Activated CD4-positive, alpha-beta T cell treated with anti-CD3 and anti-CD28 coated beads, Interleukin-2, amount 50 U/mL, for 48 hours (primary cell): ENCODE measurements at regions not wholly inside any gene's neighbourhood (a gene's known extent, or its start where the extent isn't known, plus 50 kb on each side); places are given as distances from the start of the nearest gene placed in this dataset.

Experiments used
- DNase-seq, 2 experiments: peaks; one replicate each; pipeline ENCODE4 v3.0.0-alpha.2; 2020

GRCh38 chr5:3312299-3312698 lies 283.3 kb upstream of the IRX1 start:
- no peak for DNase-seq

DNA sequence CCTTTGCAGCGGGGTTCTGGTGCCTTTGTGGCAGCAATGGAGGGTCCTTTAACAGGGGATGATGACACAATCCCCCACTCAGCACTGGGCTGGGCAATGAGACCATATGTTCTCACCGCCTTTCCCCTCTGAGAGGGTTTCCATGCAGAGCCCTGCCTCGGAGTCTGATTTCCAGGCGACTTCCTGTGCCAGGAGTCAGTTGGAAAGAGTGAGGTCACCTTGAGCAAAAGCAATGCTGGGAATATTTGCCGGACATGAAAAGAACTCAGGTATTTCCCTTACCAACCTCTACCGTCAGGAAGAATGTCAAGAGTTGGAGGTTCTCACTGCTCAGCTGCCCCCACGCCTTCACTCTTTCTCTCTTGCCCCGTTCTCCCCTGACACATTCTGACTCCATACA lies 284.2 kb upstream of the IRX1 start:
- DNase-seq = no peak

GRCh38 chr5:3310541-3311261 lies 284.9 kb upstream of the IRX1 start:
- no peak for DNase-seq

DNA sequence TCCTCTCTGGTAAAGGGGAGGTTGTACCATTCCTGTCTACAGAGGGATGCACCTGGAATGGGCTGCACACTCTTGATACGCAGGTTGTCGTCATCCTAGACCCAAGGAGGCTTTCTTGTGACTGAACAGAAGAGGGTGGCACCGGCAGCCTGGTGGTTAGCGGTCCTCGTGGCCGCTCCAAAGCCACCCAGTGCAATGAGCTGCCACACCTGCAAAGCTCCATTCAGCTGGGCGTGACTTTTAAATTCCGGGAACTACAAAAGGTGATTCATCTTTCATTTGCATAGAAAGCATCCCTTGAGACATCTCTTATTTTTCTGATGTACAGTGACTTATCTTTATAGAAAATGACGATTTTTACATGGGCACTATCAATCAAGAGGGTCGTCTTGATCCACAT lies 286.1 kb upstream of the IRX1 start:
- no peak for DNase-seq

DNA sequence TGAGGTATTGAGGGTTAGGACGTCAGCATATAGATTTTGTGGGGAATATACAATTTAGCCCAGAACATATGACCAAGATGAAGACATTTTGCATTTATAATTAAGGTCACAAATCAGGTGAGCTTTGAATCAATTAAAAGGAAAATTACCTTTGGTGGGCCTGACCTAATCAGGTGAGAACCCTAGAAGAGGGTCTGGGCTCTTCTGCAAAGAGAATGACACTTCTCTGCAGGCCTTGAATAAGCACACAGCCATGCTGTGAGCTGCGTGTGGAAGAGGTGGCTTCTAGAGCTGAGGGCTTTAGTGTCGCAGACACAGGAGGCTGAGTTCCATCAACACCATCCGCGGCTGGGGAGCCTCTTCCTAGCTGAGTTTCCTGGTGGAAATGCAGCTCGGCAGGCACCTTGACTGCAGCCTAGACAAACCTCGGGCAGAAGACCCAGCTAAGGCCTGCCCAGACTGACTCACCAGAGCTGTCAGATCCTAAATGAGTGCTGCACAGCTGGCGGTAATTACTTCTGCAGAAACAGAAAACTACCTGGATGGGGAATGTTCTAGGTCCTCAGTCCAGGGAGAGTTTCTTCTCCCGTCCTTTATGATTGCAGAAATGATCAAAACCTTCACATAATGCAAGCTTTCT lies 287.5 kb upstream of the IRX1 start:
- DNase-seq = no peak

DNA sequence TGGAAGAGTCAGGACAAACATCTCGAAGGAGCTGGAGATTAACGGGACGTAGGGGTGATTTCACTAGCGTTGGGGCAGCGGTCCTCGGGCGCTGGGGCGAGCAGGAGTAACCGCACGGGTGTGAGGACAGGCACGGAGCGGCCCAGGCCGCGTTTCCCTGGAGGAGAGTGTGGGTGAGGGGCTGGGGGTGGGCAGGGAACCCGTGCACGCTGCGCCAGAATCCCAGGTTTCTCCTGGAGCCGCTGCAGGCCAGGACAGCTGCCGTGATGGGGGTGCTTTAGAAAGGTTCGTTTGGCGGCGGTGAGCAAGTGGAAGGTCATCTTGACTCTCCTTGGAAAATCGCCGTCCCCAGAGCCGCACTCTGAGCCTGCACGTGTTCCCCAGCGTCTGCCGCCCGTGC lies 290.2 kb upstream of the IRX1 start:
- no peak for DNase-seq

DNA sequence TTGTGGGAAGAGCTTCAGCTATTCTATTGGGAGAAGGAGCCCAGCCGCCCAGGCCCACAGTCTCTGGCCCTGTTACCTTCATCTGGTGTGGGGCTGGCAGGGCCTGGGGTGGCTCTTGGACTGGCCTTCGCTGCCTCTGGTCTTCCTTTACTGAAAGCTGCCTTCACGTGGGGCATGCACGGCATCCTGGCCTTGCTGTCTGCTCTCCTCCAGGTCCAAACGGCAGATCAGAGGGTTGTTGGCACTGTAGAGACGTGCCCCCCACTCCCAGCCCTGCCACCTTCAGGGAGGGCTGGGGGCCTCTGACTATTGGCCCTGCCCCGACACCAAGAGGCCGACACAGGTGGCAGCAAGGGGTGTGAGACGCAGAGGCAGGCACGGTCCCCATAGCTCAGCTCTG lies 291.3 kb upstream of the IRX1 start:
- DNase-seq = no peak

- no peak for DNase-seq
Observed at GRCh38 chr5:3303777-3304176, 291.9 kb upstream of the IRX1 start.

GRCh38 chr5:3302228-3302627 lies 293.4 kb upstream of the IRX1 start:
- no peak for DNase-seq

DNA sequence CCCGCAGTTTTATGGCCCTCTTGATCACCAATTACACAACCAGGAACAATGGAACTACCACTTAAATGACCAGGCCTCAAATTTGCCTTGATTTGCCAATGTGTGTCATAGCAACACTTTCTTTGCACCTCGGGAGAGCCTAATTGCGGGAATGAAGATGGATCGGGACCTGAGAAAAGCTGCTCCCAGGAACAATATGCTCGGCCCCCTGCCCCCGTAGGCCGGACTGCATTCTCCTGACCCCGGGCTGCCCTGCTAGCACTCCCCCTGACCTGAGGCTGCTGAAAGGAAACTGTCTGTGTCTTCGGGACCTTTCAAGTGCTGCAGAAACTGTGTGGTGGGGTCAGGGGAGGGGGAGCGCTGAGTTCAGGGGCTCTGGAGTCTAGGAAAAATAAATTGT lies 294.3 kb upstream of the IRX1 start:
- no peak for DNase-seq

DNA sequence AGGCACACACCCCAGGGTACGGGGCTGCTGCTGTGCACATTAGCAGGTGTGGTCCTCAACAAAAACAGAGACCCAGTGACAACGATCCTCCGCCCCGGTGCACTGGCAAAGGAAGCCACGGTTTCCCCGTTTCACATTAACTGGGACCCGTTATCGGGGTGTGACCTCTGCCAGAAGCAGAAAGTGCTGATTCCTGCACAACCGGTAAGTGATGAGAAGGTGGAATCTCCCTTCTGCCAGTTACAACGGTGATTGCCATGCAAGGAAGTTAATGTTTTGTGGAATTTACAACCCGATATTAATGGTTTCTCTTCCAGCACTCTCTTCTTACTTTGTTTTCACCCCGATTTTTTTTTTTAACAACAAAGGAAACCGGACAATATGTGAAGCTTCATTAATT lies 294.9 kb upstream of the IRX1 start:
- DNase-seq = no peak

DNA sequence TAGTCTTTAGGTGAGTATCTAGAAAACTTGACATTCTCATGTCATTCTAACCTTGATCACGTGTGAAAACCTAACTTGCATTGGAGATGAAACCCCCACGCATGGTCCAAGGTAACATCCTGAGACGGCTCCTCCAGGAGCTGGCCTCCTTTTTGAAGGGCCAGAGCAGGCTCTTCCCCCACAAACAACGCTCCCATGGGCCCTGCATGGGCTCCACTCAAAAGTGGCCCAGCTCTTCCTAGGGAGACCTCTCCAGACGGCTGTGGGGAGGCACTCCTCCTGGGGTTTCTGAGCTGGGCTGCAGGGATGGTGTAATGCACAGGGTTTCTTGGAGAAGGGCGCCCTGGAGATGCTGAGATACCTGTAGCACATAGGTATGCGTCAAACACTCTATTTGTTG lies 296.2 kb upstream of the IRX1 start:
- no peak for DNase-seq

- DNase-seq = no peak
Observed at GRCh38 chr5:3297853-3298252, 297.8 kb upstream of the IRX1 start.

GRCh38 chr5:3288325-3288724 lies 307.3 kb upstream of the IRX1 start:
- DNase-seq = no peak

GRCh38 chr5:3287516-3287915 lies 308.1 kb upstream of the IRX1 start:
- no peak for DNase-seq

GRCh38 chr5:3285621-3286020 lies 310.0 kb upstream of the IRX1 start:
- no peak for DNase-seq

- DNase-seq = no peak
Observed at GRCh38 chr5:3284506-3284905, 311.1 kb upstream of the IRX1 start.

DNA sequence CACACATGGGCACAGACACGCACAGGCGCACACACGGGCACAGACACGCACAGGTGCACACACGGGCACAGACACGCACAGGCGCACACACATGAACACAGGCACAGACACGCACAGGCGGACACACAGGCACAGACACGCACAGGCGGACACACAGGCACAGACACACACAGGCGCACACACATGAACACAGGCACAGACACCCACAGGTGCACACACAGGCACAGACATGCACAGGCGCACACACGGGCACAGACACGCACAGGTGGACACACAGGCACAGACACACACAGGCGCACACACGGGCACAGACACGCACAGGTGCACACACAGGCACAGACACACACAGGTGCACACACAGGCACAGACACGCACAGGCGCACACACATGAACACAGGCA lies 312.8 kb upstream of the IRX1 start:
- no peak for DNase-seq

- no peak for DNase-seq
Observed at GRCh38 chr5:3281366-3281765, 314.3 kb upstream of the IRX1 start.

DNA sequence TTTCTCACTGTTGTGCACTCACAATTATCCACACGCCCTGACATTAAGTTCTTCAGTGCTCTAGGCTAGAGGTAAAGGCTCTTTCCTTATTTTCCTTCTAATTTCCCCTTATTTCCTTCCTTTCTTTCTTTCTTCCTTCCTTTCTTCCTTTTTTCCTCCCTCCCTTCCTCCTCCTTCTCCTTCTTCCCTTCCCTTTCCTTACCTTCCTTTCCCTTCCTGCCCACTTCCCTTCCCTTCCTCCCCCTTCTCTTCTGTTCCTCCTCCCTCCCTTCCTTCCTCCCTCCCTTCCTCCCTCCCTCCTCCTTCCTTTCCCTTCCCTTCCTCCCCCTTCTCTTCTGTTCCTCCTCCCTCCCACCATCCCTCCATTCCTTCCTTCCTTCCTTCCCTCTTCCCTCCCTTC lies 317.0 kb upstream of the IRX1 start:
- DNase-seq = no peak

- DNase-seq = peak in 1 of 2 experiments; percentile 3
Observed at GRCh38 chr5:3277590-3278196, 317.9 kb upstream of the IRX1 start.

GRCh38 chr5:3276896-3277295 lies 318.7 kb upstream of the IRX1 start:
- DNase-seq = no peak

DNA sequence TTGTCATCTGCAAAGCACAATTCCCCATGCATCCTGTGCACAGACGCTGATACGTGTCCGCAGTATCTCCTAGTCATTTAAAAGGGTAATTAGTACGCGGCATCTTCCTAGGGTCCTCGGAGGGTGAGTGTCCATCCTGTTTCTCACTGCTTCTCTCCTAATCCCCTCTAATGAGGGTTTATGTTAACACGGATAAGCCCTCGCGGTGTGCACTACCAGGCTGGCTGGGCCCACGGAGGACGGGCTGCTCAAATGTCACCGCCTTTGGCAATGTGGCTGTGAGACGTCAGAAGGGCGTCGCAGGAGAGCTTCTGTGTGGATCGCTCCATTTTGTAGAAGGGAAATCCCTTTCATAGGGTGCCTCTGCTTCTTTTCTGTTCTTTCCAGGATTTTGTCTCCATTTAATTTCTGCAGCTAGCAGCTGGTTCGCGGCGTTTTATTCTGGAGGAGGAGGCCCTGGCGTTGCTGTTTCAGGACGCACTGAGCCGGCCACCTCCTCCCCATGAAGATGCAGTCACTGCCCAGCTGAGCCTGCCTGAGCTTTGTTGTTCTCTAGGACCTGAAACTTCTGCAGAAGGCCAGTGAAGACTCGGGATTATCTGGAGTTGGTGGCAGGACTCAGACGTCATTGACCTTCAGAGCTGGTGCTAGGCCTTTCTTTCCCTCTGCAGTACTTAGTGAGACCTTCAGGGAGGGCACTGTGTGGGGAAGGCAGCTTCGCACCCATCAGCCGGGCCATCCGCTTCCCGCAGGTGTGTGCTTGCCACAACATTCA lies 326.1 kb upstream of the IRX1 start:
- no peak for DNase-seq
